ENCODE measurements at regions not wholly inside any gene's neighbourhood (a gene's known extent, or its start where the extent isn't known, plus 50 kb on each side); places are given as distances from the start of the nearest gene placed in this dataset.

DNA sequence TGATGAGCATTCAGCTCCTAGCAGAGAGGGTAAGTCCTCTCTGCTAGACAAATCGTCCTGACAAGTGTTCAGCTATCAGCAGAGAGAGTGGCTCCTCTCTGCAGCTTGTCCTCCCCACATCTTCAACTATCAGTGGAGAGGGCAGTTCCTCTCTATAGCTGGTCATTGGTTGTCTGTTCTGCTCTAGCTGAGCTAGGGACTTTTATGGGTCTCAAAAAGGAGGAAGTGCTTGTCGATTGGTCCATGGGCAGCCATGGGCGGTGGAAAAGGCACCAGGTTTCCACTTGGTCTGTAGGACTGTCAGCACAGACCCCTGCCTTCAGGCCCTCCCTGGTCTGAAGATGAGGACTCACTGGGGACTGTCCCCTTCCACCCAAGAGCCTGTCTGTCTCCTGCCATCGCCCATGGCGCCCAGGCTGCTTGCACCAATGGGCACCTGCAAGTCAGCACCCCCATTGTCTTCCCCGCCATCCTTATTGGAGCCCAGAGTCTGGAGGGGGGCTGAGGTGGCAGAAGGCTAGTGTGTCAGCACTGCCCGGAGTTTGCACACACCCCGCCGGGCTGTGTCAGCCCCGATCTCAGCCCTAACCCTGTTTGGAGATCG, 264.7 kb downstream of the ZBBX start:
- Histone ChIP-seq H3K4me1 (ENCODE audit: control insufficient read depth, low read length) (no peaks in the 10 kb centered on the region), H3K4me3 (ENCODE audit: low read length) (no peak overlapping the region), H3K9me2 (replicated peaks; ENCODE audit: control insufficient read depth, low read length) (no peaks in the 10 kb centered on the region), H4K20me1 (ENCODE audit: control insufficient read depth, insufficient read depth, low read depth, low read length) (no peaks in the 10 kb centered on the region), H3K27ac (ENCODE audit: low read depth, low read length) (no peak overlapping the region), H3K79me2 (ENCODE audit: control insufficient read depth, low read length) (no peaks in the 10 kb centered on the region), H3F3A (ENCODE audit: control insufficient read depth, insufficient read depth) (no peaks in the 10 kb centered on the region), H3K9me3 (ENCODE audit: control insufficient read depth, insufficient read depth, low read length) (no peaks in the 10 kb centered on the region), H3K36me3 (ENCODE audit: control insufficient read depth, low read length) (no peaks in the 10 kb centered on the region), H3K27me3 (ENCODE audit: control insufficient read depth, low read length) (no peaks in the 10 kb centered on the region), H3K4me2 (ENCODE audit: low read length) (no peak overlapping the region)
- no peak for TF ChIP-seq EZH2phosphoT487 (IDR thresholded peaks at IDR 0.05; ENCODE audit: borderline replicate concordance, low read length)
- TF ChIP-seq, protein P1, sequence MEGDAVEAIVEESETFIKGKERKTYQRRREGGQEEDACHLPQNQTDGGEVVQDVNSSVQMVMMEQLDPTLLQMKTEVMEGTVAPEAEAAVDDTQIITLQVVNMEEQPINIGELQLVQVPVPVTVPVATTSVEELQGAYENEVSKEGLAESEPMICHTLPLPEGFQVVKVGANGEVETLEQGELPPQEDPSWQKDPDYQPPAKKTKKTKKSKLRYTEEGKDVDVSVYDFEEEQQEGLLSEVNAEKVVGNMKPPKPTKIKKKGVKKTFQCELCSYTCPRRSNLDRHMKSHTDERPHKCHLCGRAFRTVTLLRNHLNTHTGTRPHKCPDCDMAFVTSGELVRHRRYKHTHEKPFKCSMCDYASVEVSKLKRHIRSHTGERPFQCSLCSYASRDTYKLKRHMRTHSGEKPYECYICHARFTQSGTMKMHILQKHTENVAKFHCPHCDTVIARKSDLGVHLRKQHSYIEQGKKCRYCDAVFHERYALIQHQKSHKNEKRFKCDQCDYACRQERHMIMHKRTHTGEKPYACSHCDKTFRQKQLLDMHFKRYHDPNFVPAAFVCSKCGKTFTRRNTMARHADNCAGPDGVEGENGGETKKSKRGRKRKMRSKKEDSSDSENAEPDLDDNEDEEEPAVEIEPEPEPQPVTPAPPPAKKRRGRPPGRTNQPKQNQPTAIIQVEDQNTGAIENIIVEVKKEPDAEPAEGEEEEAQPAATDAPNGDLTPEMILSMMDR (IDR thresholded peaks at IDR 0.05; ENCODE audit: low read depth, low read length, poor library complexity, severe bottlenecking), result no peak

DNA sequence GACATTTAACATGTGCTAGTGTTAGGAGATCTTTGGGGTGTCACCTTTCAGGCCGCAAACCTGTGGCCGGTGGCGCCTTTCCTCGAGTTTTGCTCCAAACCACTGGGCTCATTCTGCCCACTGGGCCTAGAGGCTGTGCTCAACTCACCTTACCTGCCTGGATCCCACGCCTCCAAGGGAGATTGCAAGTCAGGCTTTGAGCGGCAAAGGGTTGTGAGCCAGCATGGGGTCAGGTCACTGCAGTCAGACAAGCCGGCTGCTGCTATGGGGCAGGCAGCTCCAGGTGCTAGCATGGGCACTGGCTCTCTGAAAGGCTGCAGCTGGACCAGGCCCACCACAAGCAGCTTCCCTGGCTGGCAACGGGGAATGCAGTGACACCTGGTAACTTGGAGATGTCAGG, 265.5 kb downstream of the ZBBX start:
- TF ChIP-seq EZH2phosphoT487 (IDR thresholded peaks at IDR 0.05; ENCODE audit: borderline replicate concordance, low read length), result no peak
- TF ChIP-seq, protein P1 (IDR thresholded peaks at IDR 0.05; ENCODE audit: low read depth, low read length, poor library complexity, severe bottlenecking), result no peak
- Histone ChIP-seq H3K79me2 (ENCODE audit: control insufficient read depth, low read length) (no peaks in the 10 kb centered on the region), H3K4me3 (ENCODE audit: low read length) (no peak overlapping the region), H3K9me3 (ENCODE audit: control insufficient read depth, insufficient read depth, low read length) (no peaks in the 10 kb centered on the region), H3K4me1 (ENCODE audit: control insufficient read depth, low read length) (no peaks in the 10 kb centered on the region), H4K20me1 (ENCODE audit: control insufficient read depth, insufficient read depth, low read depth, low read length) (no peaks in the 10 kb centered on the region), H3K27me3 (ENCODE audit: control insufficient read depth, low read length) (no peaks in the 10 kb centered on the region), H3F3A (ENCODE audit: control insufficient read depth, insufficient read depth) (no peaks in the 10 kb centered on the region), H3K4me2 (ENCODE audit: low read length) (no peak overlapping the region), H3K9me2 (replicated peaks; ENCODE audit: control insufficient read depth, low read length) (no peaks in the 10 kb centered on the region), H3K27ac (ENCODE audit: low read depth, low read length) (no peak overlapping the region), H3K36me3 (ENCODE audit: control insufficient read depth, low read length) (no peaks in the 10 kb centered on the region)

DNA sequence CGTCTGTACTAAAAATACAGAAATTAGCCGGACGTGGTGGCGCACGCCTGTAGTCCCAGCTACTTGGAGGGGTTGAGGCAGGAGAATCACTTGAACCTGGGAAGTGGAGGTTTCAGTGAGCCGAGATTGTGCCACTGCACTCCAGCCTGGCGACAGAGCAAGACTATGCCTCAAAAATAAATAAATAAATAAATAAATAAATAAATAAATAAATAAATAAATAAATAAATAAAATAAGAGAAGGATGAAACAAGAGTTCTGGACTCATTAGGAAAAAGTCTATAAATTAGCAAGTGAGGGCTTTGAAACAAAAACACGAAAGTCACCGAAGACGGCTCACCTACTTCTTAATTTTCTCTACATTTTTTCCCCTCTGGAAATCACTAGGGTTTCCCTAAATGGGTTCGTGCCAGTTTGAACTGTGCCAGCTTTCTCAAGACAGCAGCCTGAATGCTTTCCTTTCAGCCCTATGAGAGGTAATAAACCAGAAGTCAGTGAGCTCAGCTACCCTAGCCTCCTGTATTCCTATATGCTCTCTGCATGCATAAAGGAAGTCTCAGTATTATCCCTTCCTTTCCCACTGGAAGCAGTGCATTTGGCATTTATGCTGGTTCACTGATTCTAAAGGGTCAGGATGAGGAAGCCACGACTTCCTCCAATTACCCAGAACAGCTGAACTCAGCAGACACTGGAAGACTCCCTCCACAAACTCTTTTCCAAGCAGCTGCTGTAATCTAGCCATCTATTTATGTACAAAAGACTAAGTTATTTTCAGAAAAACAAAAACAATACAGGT, 266.9 kb downstream of the ZBBX start:
- no peak overlapping the region for H3K4me3 ChIP-seq (ENCODE audit: low read length)
- no peaks in the 10 kb centered on the region for H3F3A ChIP-seq (ENCODE audit: control insufficient read depth, insufficient read depth)
- H3K27ac ChIP-seq (ENCODE audit: low read depth, low read length), result no peak overlapping the region
- no peaks in the 10 kb centered on the region for H3K36me3 ChIP-seq (ENCODE audit: control insufficient read depth, low read length)
- H3K79me2 ChIP-seq (ENCODE audit: control insufficient read depth, low read length), result no peaks in the 10 kb centered on the region
- H3K4me1 ChIP-seq (ENCODE audit: control insufficient read depth, low read length), result no peaks in the 10 kb centered on the region
- H4K20me1 ChIP-seq (ENCODE audit: control insufficient read depth, insufficient read depth, low read depth, low read length), result no peaks in the 10 kb centered on the region
- no peaks in the 10 kb centered on the region for H3K27me3 ChIP-seq (ENCODE audit: control insufficient read depth, low read length)
- H3K9me3 ChIP-seq (ENCODE audit: control insufficient read depth, insufficient read depth, low read length), result no peaks in the 10 kb centered on the region
- H3K4me2 ChIP-seq (ENCODE audit: low read length), result no peak overlapping the region
- TF ChIP-seq EZH2phosphoT487 (IDR thresholded peaks at IDR 0.05; ENCODE audit: borderline replicate concordance, low read length), result no peak
- TF ChIP-seq, protein P1 (IDR thresholded peaks at IDR 0.05; ENCODE audit: low read depth, low read length, poor library complexity, severe bottlenecking), result no peak
- no peaks in the 10 kb centered on the region for H3K9me2 ChIP-seq (replicated peaks; ENCODE audit: control insufficient read depth, low read length)
